ENCODE measurements at regions not wholly inside any gene's neighbourhood (a gene's known extent, or its start where the extent isn't known, plus 50 kb on each side); places are given as distances from the start of the nearest gene placed in this dataset.
"Not testable (repeated sequence)": the region's sequence is repeated elsewhere in the genome, so short reads cannot be mapped to it uniquely, and the experiment has no call there.

DNA sequence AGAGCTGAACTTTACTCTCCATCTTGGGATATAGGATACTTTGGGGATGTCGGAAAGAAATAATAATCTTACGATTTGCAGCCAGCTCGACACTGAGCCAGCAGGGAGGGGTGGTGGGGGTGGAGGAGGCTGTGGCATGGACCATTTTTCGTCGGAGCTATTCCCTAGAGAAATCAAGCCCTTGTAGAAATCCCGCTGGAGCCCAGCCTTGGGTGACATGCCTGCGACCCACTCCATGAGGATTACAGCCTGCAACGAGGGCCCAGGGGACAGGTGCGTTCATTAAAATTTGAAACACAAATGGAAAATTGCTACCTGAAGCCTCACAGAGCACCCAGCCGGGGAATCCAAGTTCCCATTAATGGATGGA is 82.8 kb upstream of the GSE1 start:
- TF ChIP-seq, protein P1, sequence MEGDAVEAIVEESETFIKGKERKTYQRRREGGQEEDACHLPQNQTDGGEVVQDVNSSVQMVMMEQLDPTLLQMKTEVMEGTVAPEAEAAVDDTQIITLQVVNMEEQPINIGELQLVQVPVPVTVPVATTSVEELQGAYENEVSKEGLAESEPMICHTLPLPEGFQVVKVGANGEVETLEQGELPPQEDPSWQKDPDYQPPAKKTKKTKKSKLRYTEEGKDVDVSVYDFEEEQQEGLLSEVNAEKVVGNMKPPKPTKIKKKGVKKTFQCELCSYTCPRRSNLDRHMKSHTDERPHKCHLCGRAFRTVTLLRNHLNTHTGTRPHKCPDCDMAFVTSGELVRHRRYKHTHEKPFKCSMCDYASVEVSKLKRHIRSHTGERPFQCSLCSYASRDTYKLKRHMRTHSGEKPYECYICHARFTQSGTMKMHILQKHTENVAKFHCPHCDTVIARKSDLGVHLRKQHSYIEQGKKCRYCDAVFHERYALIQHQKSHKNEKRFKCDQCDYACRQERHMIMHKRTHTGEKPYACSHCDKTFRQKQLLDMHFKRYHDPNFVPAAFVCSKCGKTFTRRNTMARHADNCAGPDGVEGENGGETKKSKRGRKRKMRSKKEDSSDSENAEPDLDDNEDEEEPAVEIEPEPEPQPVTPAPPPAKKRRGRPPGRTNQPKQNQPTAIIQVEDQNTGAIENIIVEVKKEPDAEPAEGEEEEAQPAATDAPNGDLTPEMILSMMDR (IDR thresholded peaks at IDR 0.05; ENCODE audit: insufficient read depth, low read depth, low read length) = no peak
- Histone ChIP-seq H3K27me3 (ENCODE audit: control insufficient read depth, insufficient read depth, low read length) (no peaks in the 10 kb centered on the region), H3K36me3 (ENCODE audit: control insufficient read depth, insufficient read depth, low read length) (no peaks in the 10 kb centered on the region; the same call in 1 of the 2 replicates), H3K4me3 (ENCODE audit: low read depth, low read length) (no peak overlapping the region)
- CTCF ChIA-PET = interaction anchor here (0.5 to 1.7 kb wide), 8 partner anchors 8 to 1907 kb away, joined by 3 to 5 read pairs (median 4); no protein-coding TSS in a partner anchor
- no peak for DNase-seq (ENCODE audit: low read depth)
- POLR2A ChIA-PET = no interaction called here

DNA sequence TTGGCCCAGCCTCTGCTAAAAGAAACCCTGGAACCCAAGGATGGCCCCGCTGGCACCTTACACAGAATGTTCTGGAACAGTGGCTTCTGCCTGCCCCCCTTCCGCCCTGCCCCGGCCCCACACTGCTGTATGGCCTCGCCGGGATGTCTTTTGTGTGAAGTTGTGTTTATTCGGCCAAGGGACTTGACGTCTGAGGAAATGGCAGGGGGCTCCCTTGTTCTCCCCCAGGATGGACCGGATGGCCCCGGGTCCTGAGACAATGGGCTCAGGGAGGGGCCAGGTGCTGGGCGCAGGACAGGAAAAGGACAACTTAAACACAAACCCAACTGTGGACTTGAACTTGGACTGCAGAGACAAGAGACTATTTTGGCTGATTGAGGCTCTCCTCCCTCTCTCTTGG is 81.6 kb upstream of the GSE1 start:
- no peaks in the 10 kb centered on the region for H3K27me3 ChIP-seq (ENCODE audit: control insufficient read depth, insufficient read depth, low read length)
- TF ChIP-seq, protein P1 (IDR thresholded peaks at IDR 0.05; ENCODE audit: insufficient read depth, low read depth, low read length) = no peak
- H3K4me3 ChIP-seq (ENCODE audit: low read depth, low read length) = no peak overlapping the region
- H3K36me3 ChIP-seq (ENCODE audit: control insufficient read depth, insufficient read depth, low read length) = no peaks in the 10 kb centered on the region; the same call in 1 of the 2 replicates
- POLR2A ChIA-PET = no interaction called here
- no peak for DNase-seq (ENCODE audit: low read depth)
- CTCF ChIA-PET = no interaction called here

DNA sequence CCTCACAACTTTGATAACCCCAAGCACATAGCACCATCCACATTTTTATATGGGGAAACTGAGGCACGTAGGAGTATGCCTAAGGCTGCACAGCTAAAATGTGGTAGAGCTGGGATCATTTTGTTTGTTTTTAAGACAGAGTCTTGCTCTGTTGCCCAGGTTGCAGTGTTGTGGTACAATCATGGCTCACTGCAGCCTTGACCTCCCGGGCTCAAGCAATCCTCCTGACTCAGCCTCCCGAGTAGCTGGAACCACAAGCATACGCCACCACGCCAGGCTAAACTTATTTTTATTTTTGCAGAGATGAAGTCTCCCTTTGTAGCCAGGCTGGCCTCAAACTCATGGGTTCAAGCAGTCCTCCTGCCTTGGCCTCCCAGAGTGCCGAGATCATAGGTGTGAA is 81.0 kb upstream of the GSE1 start:
- H3K36me3 ChIP-seq (ENCODE audit: control insufficient read depth, insufficient read depth, low read length) = no peaks in the 10 kb centered on the region; the same call in 1 of the 2 replicates
- no peaks in the 10 kb centered on the region for H3K27me3 ChIP-seq (ENCODE audit: control insufficient read depth, insufficient read depth, low read length)
- POLR2A ChIA-PET = no interaction called here
- H3K4me3 ChIP-seq (ENCODE audit: low read depth, low read length) = no peak overlapping the region
- CTCF ChIA-PET = no interaction called here
- TF ChIP-seq, protein P1 (IDR thresholded peaks at IDR 0.05; ENCODE audit: insufficient read depth, low read depth, low read length) = no peak
- no peak for DNase-seq (ENCODE audit: low read depth)

DNA sequence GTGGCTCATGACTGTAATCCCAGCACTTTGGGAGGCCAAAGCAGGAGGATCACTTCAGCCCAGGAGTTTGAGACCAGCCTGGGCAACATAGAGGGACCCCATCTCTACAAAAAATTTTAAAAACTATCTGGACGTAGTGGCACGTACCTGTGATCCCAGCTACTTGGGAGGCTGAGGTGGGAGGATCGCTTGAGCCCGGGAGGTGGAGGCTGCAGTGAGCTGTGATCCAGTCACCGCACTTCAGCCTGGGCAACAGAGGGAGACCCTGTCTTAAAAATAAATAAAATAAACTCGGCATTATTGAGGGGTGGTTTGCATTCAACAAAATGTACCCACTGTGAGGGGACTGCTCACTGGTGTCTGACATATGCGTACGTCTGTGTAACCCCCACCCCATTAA is 79.5 kb upstream of the GSE1 start:
- H3K36me3 ChIP-seq (ENCODE audit: control insufficient read depth, insufficient read depth, low read length); DNase-seq (ENCODE audit: low read depth); CTCF ChIA-PET; H3K27me3 ChIP-seq (ENCODE audit: control insufficient read depth, insufficient read depth, low read length); H3K4me3 ChIP-seq (ENCODE audit: low read depth, low read length); POLR2A ChIA-PET: not testable (repeated sequence)

DNA sequence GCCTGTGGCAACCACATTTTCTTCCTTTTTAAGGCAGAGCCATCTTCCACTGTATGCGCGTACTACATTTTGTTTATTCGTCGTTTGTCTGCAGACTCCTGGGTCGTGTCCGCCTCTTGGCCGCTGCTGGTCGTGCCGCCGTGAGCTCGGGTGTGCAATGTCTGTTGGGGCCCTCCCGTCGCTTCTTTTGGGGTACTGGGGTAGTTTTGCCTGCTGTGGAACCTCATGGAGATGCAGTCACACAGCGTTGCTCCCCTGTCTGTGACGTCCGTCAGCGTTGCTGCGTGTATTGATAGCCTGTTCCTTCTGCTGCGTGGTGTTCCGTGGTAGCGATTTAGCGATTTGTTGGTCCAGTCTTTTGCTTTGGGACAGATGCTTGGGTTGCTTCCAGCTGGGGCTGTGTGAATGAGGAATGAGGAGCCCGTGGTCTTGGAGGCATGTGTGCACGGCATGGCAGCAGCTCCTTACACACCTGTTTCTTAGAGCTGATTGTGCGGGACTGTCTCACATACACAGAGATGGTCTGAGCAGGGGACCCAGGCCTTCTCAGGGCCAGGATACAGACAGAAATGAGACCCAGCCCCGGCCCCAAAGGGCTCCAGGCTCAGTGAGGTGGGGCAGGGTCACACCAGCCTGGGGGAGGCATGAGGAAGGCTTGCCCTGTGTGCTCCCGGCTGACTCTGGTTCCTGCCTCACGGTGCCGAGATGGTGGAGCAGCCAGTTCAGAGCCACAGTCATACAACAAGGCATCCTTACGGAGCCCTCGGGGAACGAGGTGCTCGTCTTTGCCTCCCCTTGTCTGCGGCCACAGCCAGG is 78.4 kb upstream of the GSE1 start:
- H3K36me3 ChIP-seq (ENCODE audit: control insufficient read depth, insufficient read depth, low read length) = no peaks in the 10 kb centered on the region; the same call in 1 of the 2 replicates
- H3K27me3 ChIP-seq (ENCODE audit: control insufficient read depth, insufficient read depth, low read length) = no peaks in the 10 kb centered on the region
- TF ChIP-seq, protein P1 (IDR thresholded peaks at IDR 0.05; ENCODE audit: insufficient read depth, low read depth, low read length) = no peak
- ChIA-PET POLR2A (no interaction called here), CTCF (interaction anchor here (1.7 kb wide), 1 partner anchor 10 kb away, joined by 3 read pairs; no protein-coding TSS in a partner anchor)
- no peak for DNase-seq (ENCODE audit: low read depth)
- H3K4me3 ChIP-seq (ENCODE audit: low read depth, low read length) = no peak overlapping the region

All from BJ (cell line).